ENCODE measurements at regions not wholly inside any gene's neighbourhood (a gene's known extent, or its start where the extent isn't known, plus 50 kb on each side); places are given as distances from the start of the nearest gene placed in this dataset.
A peak's percentile ranks its signal among the peaks of the same experiment; 100 is the strongest.

DNA sequence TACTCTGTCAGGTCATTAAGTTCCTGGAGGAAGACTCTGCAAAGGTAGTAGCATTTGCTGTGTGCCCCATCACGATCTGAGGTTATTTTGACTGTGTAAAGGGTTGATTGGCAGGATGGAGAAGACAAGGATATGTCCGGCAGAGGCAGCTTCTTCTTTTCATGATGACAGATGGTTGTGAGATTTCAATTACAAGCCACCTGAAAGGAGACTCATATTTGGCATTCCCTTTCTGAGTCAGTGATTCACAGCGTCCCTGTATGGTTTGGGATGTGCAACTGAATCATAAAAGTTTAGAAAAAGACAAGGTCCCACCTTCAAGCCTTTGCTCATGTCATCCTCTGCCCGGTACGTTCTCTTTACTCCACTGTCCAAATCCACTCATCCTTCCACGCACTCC lies 113.4 kb downstream of the MTNR1B start:
- Mint-ChIP-seq H3K36me3 (ENCODE audit: low read depth) (no peaks in the 10 kb centered on the region), H3K4me3 (no peak overlapping the region), H3K27ac (no peak overlapping the region), H3K9me3 (no peaks in the 10 kb centered on the region), H3K27me3 (ENCODE audit: low read depth) (peaks cover 8% of the 10 kb centered on the region), H3K4me1 (ENCODE audit: low read depth) (no peaks in the 10 kb centered on the region)
- DNase-seq: no peak
- CTCF ChIA-PET: interaction anchor here (0.7 kb wide), 1 partner anchor 48 kb away, joined by 3 read pairs; no protein-coding TSS in a partner anchor
- intact Hi-C loops (cut with micrococcal nuclease): no loop called here

GRCh38 chr11:93084727-93085505 lies 112.9 kb downstream of the SLC36A4 start:
- intact Hi-C loops (cut with micrococcal nuclease): no loop called here
- no peaks in the 10 kb centered on the region for H3K4me1 Mint-ChIP-seq (ENCODE audit: low read depth)
- DNase-seq: no peak
- H3K27me3 Mint-ChIP-seq (ENCODE audit: low read depth): peaks cover 7% of the 10 kb centered on the region
- no peak overlapping the region for H3K27ac Mint-ChIP-seq
- no peaks in the 10 kb centered on the region for H3K9me3 Mint-ChIP-seq
- H3K4me3 Mint-ChIP-seq: no peak overlapping the region
- CTCF ChIA-PET: interaction anchor here (0.7 kb wide), 1 partner anchor 1578 kb away, joined by 4 read pairs; no protein-coding TSS in a partner anchor
- no peaks in the 10 kb centered on the region for H3K36me3 Mint-ChIP-seq (ENCODE audit: low read depth)

- Mint-ChIP-seq H3K27me3 (ENCODE audit: low read depth) (peaks cover 8% of the 10 kb centered on the region), H3K27ac (no peak overlapping the region), H3K9me3 (no peaks in the 10 kb centered on the region), H3K36me3 (ENCODE audit: low read depth) (no peaks in the 10 kb centered on the region), H3K4me3 (no peak overlapping the region), H3K4me1 (ENCODE audit: low read depth) (no peaks in the 10 kb centered on the region)
- DNase-seq: peak; percentile 20
- CTCF ChIA-PET: interaction anchor here (0.6 to 0.7 kb wide), 2 partner anchors 85 to 459 kb away, joined by 4 read pairs; no protein-coding TSS in a partner anchor
- intact Hi-C loops (cut with micrococcal nuclease): no loop called here
Measured at GRCh38 chr11:93089474-93090102, 108.2 kb downstream of the SLC36A4 start.

Measured in activated naive CD4-positive, alpha-beta T cell treated with anti-CD3 and anti-CD28 coated beads for 36 hours (primary cell).